HFF-Myc (cell line): ENCODE measurements at regions not wholly inside any gene's neighbourhood (a gene's known extent, or its start where the extent isn't known, plus 50 kb on each side); places are given as distances from the start of the nearest gene placed in this dataset.

Experiments used
- DNase-seq: peaks from one replicate; pipeline ENCODE4 v3.0.0-alpha.2; 2011; ENCODE audit warnings: low read depth; ENCODE audit errors: extremely low read depth
- H3K4me3 ChIP-seq: replicated peaks from 2 replicates; pipeline ENCODE4 v1.5.1; 2011; ENCODE audit warnings: low read depth, mild to moderate bottlenecking, control low read depth, low read length
- CTCF ChIP-seq: IDR thresholded peaks from 2 replicates; pipeline ENCODE4 v1.5.1; 2012; ENCODE audit warnings: mild to moderate bottlenecking, low read depth, low read length, control low read depth; ENCODE audit errors: missing control alignments

- DNase-seq, result no peak
- no peak overlapping the region for H3K4me3 ChIP-seq
- TF ChIP-seq CTCF, result no peak
Observed at GRCh38 chrX:121216641-121217374, 169.4 kb downstream of the GLUD2 start.

GRCh38 chrX:121221322-121221977 is 174.0 kb downstream of the GLUD2 start:
- H3K4me3 ChIP-seq, result no peak overlapping the region
- TF ChIP-seq CTCF, result no peak
- no peak for DNase-seq

GRCh38 chrX:121227888-121228287 is 180.5 kb downstream of the GLUD2 start:
- no peak overlapping the region for H3K4me3 ChIP-seq
- TF ChIP-seq CTCF, result no peak
- DNase-seq, result no peak

- H3K4me3 ChIP-seq, result no peak overlapping the region
- no peak for TF ChIP-seq CTCF
- no peak for DNase-seq
Observed at GRCh38 chrX:121231566-121232358, 184.4 kb downstream of the GLUD2 start.

GRCh38 chrX:121236040-121236439 is 188.6 kb downstream of the GLUD2 start:
- no peak for DNase-seq
- no peak overlapping the region for H3K4me3 ChIP-seq
- TF ChIP-seq CTCF, result no peak

- no peak for DNase-seq
- TF ChIP-seq CTCF, result no peak
- H3K4me3 ChIP-seq, result no peak overlapping the region
Observed at GRCh38 chrX:121238093-121238492, 190.7 kb downstream of the GLUD2 start.
